ENCODE measurements at regions not wholly inside any gene's neighbourhood (a gene's known extent, or its start where the extent isn't known, plus 50 kb on each side); places are given as distances from the start of the nearest gene placed in this dataset.

- no peak for DNase-seq (ENCODE audit: low read depth, low spot score)
- in situ Hi-C loops (cut with HindIII; ENCODE audit: low sequenced_read_pairs), result no loop called here
- TF ChIP-seq CTCF (IDR thresholded peaks at IDR 0.05; ENCODE audit: low read depth, low read length), result no peak
- no peak overlapping the region for H3K4me3 ChIP-seq (ENCODE audit: low read depth, low read length)
Observed at GRCh38 chr1:4213366-4213973, 313.4 kb upstream of the C1orf174 start.

- in situ Hi-C loops (cut with HindIII; ENCODE audit: low sequenced_read_pairs), result no loop called here
- no peak for TF ChIP-seq CTCF (IDR thresholded peaks at IDR 0.05; ENCODE audit: low read depth, low read length)
- no peak overlapping the region for H3K4me3 ChIP-seq (ENCODE audit: low read depth, low read length)
- no peak for DNase-seq (ENCODE audit: low read depth, low spot score)
Observed at GRCh38 chr1:4214826-4215225, 314.8 kb upstream of the C1orf174 start.

- DNase-seq (ENCODE audit: low read depth, low spot score), result no peak
- in situ Hi-C loops (cut with HindIII; ENCODE audit: low sequenced_read_pairs), result no loop called here
- no peak for TF ChIP-seq CTCF (IDR thresholded peaks at IDR 0.05; ENCODE audit: low read depth, low read length)
- H3K4me3 ChIP-seq (ENCODE audit: low read depth, low read length), result no peak overlapping the region
Observed at GRCh38 chr1:4215391-4215790, 315.3 kb upstream of the C1orf174 start.

- no peak for DNase-seq (ENCODE audit: low read depth, low spot score)
- in situ Hi-C loops (cut with HindIII; ENCODE audit: low sequenced_read_pairs), result no loop called here
- no peak overlapping the region for H3K4me3 ChIP-seq (ENCODE audit: low read depth, low read length)
- TF ChIP-seq CTCF (IDR thresholded peaks at IDR 0.05; ENCODE audit: low read depth, low read length), result no peak
Observed at GRCh38 chr1:4216231-4216630, 316.2 kb upstream of the C1orf174 start.

- no peak overlapping the region for H3K4me3 ChIP-seq (ENCODE audit: low read depth, low read length)
- DNase-seq (ENCODE audit: low read depth, low spot score), result no peak
- TF ChIP-seq CTCF (IDR thresholded peaks at IDR 0.05; ENCODE audit: low read depth, low read length), result no peak
- in situ Hi-C loops (cut with HindIII; ENCODE audit: low sequenced_read_pairs), result no loop called here
Observed at GRCh38 chr1:4218619-4219018, 318.5 kb upstream of the C1orf174 start.

GRCh38 chr1:4219111-4219510, 319.0 kb upstream of the C1orf174 start:
- in situ Hi-C loops (cut with HindIII; ENCODE audit: low sequenced_read_pairs), result no loop called here
- DNase-seq (ENCODE audit: low read depth, low spot score), result no peak
- TF ChIP-seq CTCF (IDR thresholded peaks at IDR 0.05; ENCODE audit: low read depth, low read length), result no peak
- H3K4me3 ChIP-seq (ENCODE audit: low read depth, low read length), result no peak overlapping the region

- no peak overlapping the region for H3K4me3 ChIP-seq (ENCODE audit: low read depth, low read length)
- in situ Hi-C loops (cut with HindIII; ENCODE audit: low sequenced_read_pairs), result no loop called here
- no peak for TF ChIP-seq CTCF (IDR thresholded peaks at IDR 0.05; ENCODE audit: low read depth, low read length)
- DNase-seq (ENCODE audit: low read depth, low spot score), result no peak
Observed at GRCh38 chr1:4219826-4220225, 319.8 kb upstream of the C1orf174 start.

Measured in astrocyte of the spinal cord (primary cell).